HG03159 (cell line): ENCODE measurements at regions not wholly inside any gene's neighbourhood (a gene's known extent, or its start where the extent isn't known, plus 50 kb on each side); places are given as distances from the start of the nearest gene placed in this dataset.

Source experiments
- ATAC-seq: cut with Tn5 transposase; IDR thresholded peaks from one replicate; pipeline ENCODE4 v1.9.1; 2021; ENCODE audit warnings: mild to moderate bottlenecking, moderate library complexity; ENCODE audit not compliant: unreplicated experiment

DNA sequence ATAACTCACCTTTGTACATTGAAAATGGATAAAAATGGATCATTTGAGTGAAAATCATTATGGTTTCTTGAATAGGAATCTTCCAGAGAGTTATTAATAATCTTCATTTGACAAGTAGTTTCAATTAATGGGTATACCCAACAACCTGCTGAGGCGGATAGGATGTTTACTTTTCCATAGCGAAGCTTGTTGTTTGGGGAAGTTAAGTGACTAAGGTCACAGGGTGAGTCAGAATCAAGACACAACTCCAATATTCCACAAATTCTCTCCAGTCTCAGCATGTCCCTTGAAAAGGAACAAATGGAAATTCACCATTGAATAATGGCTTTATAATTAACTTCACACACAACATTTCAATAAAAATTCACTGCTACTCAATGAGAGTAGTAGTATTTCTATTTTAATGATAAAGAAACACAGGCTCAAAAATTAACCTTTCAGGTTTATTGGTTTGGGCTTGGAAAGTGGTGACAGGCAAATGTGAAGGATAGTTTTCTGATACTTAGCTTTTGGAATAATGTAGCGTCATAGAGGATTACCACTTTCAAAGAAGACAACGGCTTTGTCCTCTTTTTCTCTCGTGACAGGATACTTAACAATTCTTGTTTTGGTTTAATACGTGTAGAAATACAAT lies 211.3 kb downstream of the GPD2 start:
- no peak for ATAC-seq

DNA sequence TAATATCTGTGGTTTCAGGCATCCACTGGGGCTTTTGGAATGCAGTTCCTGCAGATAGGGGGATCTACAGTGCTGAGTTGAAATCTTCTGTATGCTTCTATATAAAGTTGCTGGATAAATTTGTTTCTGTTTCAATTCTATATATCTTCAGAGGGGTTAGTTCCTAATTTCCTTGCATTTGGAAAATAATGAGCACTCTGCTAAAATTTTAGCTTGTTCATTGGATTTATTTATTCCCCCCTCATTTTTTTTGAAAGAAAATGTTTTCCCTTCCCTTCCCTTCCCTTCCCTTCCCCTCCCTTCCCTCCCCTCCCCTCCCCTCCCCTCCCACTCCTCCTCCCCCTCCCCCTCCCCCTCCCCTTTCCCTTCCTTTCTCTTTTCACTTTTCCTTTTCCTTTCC lies 212.3 kb downstream of the GPD2 start:
- ATAC-seq = no peak

DNA sequence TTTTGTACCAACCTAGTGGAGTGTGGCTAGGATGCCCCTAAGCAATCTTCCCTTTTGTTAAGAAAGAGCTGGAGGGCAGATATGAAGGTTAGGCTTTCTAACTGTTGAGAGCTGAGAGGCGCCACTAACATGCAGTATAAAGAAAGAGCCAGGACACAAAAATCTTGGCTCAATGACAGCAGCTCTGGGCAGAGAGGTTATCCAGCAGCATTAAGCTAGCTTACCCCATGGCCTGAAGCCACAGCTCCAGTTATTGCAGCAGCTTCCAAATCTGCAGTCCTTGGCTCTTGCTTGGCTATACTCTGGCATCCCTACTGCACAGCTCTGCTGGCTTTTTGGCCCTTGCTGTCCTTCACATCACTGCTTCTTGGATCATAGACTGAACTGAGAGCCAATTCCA lies 213.4 kb downstream of the GPD2 start:
- no peak for ATAC-seq

DNA sequence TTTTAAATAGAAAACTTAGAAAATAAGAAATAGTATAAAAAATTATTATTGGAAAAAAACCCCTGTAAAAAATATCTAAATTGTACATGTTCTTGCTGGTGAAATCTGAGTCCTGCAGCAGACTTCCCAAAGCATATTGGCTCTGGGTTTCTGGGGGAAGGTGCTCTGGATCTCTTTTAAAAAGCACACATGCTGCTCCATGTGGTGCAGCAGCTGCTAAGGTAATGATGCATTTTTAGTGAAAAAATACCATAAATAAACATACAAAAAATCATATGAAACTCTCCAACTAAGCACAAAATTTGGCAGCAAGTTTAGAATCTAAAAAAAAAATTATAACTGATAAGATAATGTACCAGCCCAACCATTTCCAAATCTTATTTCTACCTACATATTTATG lies 216.5 kb downstream of the GPD2 start:
- no peak for ATAC-seq

DNA sequence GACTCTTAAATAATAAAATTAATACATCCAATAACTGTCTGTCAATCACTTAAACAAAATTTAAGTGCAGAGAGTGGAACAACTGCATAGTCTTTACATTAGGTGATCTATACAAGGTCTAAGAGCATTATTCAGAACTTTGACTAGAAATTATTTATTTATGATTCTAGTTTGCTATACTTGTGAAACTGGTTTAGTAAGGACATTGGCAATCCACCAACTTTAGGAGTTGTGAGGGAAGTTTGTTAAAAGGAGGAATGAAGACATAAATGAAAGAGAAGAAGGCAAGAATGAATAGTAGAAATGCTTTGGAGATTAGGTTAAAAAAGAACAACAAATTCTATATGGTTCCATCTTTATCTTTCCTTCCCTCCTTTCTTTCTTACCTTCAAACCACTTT lies 217.5 kb downstream of the GPD2 start:
- no peak for ATAC-seq

DNA sequence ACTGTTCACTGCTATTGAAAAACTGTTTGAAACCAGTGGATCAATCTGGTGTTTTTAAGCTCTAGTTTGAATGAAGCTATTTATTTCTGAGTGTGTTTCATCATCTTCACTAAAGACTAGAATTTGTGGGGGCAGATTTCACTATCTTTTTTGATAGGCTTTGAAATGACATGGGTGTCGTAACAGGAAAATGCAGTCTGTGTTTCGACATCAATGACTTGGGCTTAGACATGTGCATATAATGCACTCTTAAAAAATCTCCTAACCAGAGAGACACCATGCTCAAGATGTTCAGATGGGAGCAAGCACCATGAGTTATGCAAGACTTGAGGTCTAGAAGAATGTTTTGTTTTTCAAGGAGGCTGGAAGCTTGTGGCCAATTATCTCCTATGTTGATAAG lies 221.6 kb downstream of the GPD2 start:
- ATAC-seq = no peak

DNA sequence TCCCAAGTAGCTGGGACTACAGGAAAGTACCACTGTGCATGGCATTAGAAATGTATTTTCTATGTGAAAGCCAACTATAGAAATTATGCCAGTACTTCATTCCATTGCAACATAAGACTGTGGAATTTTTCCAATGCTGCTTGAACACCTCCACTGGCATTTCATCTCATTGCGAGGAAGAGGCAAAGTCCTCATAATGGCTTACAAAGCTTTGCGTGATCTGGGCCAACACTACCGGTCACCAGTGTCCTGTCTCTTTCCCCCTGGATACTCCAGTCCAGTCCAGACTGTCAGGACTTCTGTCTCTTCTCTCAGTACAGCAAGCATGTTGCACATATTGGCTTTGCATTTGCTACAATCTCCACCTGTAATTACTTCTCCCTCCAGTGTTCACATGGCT lies 223.5 kb downstream of the GPD2 start:
- no peak for ATAC-seq

DNA sequence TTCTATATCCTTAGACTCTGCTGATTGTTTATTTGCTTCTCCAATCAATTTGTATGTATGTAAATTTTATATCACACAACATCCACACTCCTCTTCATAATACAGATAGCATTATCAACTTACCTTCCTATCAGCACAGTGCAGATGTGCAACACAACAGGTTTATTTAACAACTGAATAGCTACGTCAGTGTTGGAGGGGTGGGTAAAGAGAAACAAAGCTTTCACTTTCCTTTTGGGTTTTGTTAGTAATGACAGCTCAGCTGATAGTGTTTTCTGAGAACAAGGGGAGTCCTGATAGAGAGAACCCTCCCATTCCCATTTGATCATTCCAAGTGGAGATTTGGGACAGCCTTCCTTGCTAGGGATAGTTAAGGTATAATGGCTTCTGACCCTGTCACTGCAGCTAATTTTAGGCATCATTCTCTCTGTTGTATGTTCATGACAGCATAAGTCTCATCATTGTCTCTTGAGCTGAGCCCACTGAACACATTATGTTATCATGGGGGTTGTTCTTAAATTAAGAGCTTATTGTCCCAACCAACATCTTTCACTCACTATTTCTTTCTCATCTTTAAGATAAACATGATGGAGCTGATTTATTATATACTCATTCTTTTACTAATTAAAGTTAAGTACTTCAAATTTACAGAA lies 227.7 kb downstream of the GPD2 start:
- ATAC-seq = peak; percentile 88

DNA sequence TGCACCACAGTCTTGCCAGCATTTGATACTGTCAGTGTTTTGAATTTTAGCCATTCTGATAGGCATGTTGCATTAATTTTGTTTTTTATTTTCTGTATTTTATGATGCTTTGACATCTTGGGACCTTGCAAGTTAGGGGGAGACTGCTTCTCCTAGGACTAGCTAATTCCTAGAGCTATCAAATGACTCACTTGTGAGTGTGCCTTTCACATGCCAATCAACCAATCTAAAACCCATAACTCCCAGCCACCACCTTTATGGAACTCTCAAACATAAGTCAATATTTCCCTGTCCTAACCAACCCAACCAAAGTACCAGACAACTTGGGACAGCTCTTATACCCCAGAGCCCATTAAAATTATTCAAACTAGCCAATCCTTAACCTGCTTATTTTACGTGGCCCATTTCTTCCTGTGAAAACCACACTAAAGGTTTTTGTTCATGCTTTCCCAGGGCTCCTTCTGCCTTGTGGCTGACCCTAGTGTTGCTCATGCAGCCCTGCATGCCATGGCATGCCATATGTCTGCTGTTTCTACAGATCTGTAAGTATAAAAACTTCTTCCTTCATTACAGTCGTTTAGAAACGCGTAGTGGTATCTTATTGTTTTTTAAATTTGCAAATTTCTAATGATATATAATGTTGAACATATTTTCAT lies 230.1 kb downstream of the GPD2 start:
- no peak for ATAC-seq

DNA sequence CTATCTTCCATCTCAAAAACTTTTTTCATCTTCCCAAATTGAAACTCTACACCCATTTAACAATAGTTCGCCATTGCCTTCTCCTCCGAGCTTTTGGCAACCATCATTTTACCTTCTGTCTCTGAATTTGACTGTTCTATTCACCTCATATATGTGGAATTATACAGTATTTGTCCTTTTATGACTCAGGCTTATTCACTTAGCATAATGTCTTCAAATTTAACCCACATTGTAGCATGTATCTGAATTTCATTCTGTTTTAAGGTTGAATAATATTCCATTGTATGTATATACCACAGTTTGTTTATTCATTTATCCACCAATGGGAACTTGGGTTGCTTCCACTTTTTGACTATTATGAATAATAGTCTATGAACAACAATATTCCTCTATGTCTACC lies 233.9 kb downstream of the GPD2 start:
- no peak for ATAC-seq

DNA sequence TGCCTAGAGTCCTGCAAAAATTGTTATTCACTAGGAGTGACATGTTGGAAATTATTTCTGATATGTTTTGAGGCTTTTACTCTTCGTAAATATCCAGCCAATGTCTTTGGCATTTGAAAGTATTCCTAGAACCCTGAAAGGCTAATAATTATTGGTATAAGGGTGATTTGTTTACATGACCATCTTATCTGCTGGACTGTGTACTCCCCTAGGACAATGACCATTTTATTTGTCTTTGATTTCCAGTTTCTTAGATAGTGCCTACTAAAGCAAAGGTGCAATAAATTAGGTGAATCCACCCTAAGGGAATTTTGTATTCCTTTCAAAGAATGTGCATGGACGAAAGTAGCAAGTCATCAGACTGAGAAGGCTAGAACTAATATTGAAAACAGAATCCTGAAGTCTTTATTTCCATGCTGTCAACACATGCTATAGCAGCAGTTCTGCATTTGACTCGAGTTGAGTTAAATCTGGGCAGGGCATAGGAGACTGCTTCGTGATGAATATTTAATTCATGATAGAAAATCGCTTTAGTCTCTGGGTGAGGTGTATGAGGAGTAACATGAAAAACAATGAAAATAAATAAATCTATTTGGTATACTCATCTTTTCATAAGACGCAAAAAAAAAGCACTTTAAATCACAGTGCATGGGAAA lies 235.7 kb downstream of the GPD2 start:
- no peak for ATAC-seq

DNA sequence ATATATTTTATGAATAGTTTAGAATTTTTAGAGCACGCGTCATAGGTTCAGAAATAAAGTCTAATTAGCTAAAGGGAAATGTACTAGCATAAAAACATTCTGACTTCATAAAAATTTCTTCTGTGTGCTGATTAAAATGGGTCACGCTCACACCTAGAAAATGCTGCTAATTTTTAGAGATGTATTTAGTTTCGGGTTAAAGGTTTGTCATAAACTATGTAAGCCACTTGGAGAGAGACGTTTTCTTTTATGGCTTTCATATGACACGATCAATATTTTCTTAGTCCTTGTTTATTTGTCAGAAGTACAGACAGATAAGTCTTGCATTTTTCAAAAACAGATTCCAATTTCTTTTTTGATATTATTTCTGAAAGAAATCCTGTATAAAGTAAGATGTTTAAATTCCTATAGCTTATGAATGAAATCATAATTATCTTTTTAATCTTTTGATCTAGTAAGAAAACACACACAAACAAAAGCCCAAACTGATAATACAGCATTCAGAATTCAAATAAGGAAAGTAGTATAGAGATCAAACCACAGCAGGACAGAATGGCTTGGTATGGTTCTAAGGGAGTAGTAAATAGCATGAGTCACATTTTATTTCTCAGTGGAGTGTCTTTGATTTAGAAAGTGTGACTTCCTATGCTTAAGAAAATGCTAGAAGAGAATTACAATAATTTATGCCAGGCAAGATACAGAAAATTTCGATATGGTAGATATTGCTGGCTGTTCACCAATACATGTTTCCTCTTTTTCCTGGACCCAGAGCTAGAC lies 236.6 kb downstream of the GPD2 start:
- ATAC-seq = no peak

DNA sequence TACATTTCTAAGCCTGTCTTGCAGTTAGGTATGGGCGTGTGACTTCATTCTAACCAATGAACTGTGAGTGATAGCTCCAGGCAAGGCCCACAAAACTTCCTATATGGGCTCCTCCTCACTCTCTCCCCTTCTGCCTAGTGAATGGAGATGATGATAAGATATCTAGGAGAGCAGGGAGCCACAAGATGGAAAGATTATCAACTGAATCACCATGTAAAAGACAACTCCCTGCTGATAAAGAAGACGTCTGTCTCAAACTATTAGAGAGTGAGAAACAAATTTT lies 237.1 kb downstream of the GPD2 start:
- no peak for ATAC-seq

DNA sequence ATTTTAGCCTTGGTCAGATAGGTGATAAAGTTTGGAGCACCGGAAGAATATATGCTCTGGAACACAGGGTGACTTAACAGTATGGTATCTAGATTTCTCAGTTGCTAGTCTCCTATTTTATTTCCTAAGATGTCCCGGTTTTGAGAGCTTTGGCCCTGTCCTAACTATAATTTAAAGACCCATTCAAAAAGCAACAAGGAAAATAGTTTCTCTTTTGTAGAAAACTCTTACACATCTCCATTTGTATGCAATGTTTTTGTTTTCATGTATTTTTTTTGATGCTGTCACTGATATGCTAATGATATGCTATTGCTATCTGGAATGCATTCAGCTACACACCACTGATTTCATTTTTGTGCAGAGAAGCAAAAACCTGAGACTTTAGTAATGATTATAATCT lies 237.8 kb downstream of the GPD2 start:
- no peak for ATAC-seq

DNA sequence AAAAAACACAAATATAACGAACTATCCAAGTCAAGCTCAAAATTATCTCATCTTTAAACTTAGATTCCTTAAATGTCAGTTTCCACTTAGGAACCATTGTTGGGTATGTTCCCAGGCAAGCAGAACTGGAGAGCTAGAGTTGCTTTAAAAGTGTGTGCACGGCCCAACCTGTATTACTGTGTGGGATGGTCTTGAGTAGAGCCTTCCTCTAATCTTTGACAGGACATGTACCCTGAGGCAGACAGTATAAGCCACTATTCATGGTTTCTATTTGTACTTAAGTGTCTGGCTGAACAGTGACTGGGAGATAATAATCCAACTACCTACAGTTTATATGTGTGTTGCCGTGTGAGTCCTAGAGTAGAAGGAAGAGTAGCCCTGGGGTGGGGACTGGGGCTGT lies 239.7 kb downstream of the GPD2 start:
- no peak for ATAC-seq

DNA sequence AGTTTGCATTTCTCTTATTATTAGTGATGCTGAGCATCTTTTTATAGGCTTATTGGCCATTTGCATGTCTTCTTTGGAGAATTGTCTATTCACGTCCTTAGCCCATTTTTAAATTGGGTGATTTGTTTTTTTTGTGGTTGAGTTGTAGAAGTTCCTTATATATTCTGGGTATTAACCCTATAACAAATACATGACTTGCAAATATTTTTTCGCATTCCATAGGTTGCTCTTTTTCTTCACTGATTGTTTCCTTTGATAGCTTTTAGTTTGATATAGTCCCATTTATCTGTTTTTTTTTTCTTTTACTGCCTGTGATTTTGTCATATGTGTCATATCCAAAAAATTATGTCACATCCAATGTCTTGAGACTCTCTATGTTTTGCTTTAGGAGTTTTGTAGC lies 243.6 kb downstream of the GPD2 start:
- ATAC-seq = no peak

DNA sequence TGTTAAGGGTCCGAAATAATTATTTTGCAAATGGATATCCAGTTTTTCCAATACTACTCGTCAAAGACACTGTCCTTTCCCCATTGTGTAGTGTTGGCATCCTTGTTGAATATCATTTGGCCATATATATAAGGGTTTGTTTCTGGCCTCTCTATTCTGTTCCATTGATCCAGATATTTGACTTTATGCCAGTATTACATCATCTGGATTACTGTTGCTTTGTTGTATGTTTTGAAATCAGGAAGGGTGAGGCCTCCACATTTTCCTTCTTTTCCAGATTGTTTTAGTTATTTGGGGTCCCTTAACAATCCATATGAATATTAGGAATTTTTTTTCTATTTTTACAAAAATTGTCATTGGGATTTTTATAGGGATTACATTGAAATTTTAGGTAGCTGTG lies 244.1 kb downstream of the GPD2 start:
- no peak for ATAC-seq

DNA sequence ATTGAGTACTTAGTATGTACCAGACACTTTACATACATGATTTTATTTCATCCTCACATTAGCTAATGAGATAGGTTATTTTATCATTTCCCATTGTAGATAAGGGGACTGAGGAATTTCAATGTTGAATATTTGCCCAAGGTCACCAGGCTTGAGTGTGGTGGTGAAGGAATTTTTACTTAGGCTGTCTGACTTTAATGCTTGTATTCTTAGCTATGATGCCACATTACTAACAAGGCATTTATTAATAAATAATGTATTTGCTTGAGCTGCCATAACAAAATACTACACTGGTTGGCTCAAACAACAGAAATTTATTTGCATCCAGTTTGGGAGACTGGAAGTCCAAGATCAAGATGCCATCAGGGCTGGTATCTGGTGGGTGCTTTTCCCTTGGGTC lies 250.9 kb downstream of the GPD2 start:
- ATAC-seq = no peak

DNA sequence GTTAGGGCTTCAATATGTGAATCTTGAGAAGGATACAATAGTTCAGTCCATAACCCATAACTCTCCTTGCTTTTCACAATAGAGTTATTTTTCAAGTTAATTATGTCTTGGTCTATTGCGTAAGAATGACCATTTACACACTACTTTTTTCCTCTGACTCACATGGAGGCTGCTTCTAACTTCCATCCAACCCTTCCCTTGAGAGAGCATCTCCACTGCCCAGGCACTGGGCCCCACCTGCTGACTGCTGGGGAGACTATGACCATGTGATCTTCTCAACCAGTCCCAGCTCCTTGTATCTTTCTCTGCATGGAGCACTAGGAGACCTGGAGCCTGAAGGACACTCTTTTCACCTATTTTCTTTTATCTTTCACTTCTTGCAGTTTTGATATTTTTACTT lies 251.5 kb downstream of the GPD2 start:
- ATAC-seq = no peak

DNA sequence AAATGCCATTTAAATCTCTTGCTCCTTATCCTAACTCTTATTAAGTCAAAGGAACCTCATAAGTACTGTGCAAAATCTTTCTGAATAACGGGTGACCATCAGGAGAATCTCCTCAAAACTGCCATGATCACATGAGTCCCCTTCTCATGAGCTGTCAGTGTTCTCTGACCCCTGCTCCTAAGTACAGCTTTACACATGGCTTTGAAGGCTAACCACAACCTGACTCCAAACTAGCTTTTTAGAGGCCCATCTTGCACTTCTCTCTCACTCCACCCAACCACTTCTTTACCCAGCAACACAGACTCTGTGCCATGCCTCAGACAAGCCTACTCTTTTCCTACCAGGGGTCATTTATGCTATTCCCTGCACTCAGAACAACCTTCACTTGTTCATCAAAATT lies 253.8 kb downstream of the GPD2 start:
- no peak for ATAC-seq

DNA sequence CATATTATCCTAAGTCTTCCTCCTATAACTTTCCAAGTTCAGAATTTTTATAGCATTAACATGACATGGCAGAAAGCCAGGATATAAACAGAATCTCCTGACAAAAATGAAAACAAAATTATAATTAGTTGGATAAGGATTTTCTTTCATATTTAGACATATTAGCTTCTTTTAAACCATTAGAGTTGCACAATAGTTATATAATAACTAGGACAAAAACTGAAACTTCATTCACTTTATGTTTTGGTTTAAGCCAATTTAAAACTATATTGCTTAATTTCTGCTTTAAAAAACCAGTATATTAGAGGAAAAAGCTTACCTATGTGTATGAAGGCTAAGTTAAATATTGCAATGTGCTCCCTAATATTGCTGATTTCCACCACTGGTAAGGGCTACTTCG lies 254.8 kb downstream of the GPD2 start:
- no peak for ATAC-seq

DNA sequence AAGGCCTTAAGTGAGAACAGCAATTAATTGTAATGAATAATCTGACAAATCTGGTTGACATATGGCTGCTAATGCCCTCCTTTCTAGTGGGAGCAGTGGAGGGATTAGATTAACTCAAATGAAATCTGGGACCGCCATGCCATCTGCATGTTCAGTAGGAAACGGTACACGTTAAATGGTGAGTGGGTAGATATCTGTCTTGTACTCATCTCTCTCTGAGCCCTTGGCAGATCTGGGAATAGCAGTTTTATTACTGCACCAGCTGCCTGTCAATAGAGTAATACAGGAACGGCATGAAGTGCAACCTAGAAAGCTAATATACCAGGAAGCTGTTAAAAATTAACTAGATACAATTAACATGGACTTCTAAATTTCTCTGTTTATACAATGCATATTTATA lies 258.8 kb downstream of the GPD2 start:
- no peak for ATAC-seq
